ENCODE measurements at regions not wholly inside any gene's neighbourhood (a gene's known extent, or its start where the extent isn't known, plus 50 kb on each side); places are given as distances from the start of the nearest gene placed in this dataset.

DNA sequence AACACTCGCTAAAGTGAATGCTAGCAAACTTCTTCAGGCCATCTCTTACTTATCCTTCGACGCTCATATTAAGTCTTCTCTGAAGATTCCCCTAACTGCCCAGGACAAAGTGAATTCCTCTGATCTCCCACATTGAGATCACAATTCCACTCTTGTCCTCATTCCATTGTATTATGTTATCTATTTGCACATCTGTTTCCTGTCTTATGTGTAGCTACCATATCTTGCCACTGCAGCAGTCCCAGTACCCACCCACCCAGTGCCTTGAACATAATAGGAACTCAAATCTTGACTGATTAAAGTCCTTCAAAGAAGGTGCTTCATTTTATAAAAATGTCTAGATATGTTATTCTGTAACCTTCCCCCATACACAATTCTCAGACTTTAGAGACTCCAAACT, 702.3 kb downstream of the DIAPH3 start:
- Histone ChIP-seq H2BK15ac (ENCODE audit: low read depth, low read length) (no peak overlapping the region), H3T11ph (ENCODE audit: low read length) (no peak overlapping the region), H3K9ac (ENCODE audit: extremely low read depth, insufficient read length, low read length) (no peak overlapping the region), H2BK20ac (ENCODE audit: low read depth, low read length, poor library complexity, severe bottlenecking) (no peak overlapping the region), H3K27ac (ENCODE audit: insufficient read length, low read depth, low read length) (no peak overlapping the region), H3K79me2 (ENCODE audit: insufficient read depth, low read length) (no peaks in the 10 kb centered on the region), H4K5ac (ENCODE audit: insufficient read length, low read depth, low read length) (no peak overlapping the region), H3K14ac (ENCODE audit: insufficient read depth, low read length) (no peak overlapping the region), H3K4me2 (ENCODE audit: insufficient read depth, insufficient read length, low read length) (no peak overlapping the region), H3K18ac (ENCODE audit: insufficient read length, low read depth, low read length) (no peak overlapping the region), H4K8ac (replicated peaks; ENCODE audit: insufficient read length, low read depth, low read length) (no peak overlapping the region), H3K79me1 (ENCODE audit: insufficient read depth, low read depth, low read length, poor library complexity, severe bottlenecking) (no peaks in the 10 kb centered on the region), H2BK12ac (ENCODE audit: insufficient read length, low read depth, low read length) (no peak overlapping the region), H2BK120ac (ENCODE audit: low read depth, low read length, poor library complexity, severe bottlenecking) (no peak overlapping the region), H3K23ac (ENCODE audit: insufficient read length, low read depth, low read length) (no peak overlapping the region), H2AFZ (ENCODE audit: low read length) (no peak overlapping the region), H4K91ac (ENCODE audit: insufficient read length, low read depth, low read length) (no peak overlapping the region), H3K4me1 (ENCODE audit: insufficient read depth, low read length) (peaks cover 11% of the 10 kb centered on the region), H3K56ac (ENCODE audit: insufficient read length, low read depth, low read length) (no peak overlapping the region), H4K20me1 (ENCODE audit: control insufficient read depth, insufficient read depth, insufficient read length) (no peaks in the 10 kb centered on the region), H3K9me3 (ENCODE audit: control insufficient read depth, low read depth, low read length) (no peaks in the 10 kb centered on the region), H2BK5ac (ENCODE audit: insufficient read length, low read length) (no peak overlapping the region), H3K23me2 (ENCODE audit: insufficient read length, low read depth, low read length, poor library complexity, severe bottlenecking) (no peaks in the 10 kb centered on the region), H3K4ac (ENCODE audit: low read depth, low read length) (no peak overlapping the region), H2AK5ac (ENCODE audit: insufficient read length, low read length) (no peak overlapping the region), H3K27me3 (ENCODE audit: insufficient read depth, low read length) (no peaks in the 10 kb centered on the region)
- Mint-ChIP-seq H3K4me1 (peaks cover 36 to 46% of the 10 kb centered on the region in 2 experiments), H3K9me3 (no peaks in the 10 kb centered on the region; a peak in 1 of 5 replicates), H3K27ac (no peak overlapping the region), H3K27me3 (ENCODE audit: low read depth) (no peaks in the 10 kb centered on the region), H3K4me3 (no peak overlapping the region), H3K36me3 (ENCODE audit: insufficient read depth in 1 of 3, low read depth in 3 of 3) (peaks cover 0 to 8% (median 2%) of the 10 kb centered on the region in 3 experiments; a peak in 2 of 7 replicates)
- no peak for DNase-seq
- TF ChIP-seq, protein P1, sequence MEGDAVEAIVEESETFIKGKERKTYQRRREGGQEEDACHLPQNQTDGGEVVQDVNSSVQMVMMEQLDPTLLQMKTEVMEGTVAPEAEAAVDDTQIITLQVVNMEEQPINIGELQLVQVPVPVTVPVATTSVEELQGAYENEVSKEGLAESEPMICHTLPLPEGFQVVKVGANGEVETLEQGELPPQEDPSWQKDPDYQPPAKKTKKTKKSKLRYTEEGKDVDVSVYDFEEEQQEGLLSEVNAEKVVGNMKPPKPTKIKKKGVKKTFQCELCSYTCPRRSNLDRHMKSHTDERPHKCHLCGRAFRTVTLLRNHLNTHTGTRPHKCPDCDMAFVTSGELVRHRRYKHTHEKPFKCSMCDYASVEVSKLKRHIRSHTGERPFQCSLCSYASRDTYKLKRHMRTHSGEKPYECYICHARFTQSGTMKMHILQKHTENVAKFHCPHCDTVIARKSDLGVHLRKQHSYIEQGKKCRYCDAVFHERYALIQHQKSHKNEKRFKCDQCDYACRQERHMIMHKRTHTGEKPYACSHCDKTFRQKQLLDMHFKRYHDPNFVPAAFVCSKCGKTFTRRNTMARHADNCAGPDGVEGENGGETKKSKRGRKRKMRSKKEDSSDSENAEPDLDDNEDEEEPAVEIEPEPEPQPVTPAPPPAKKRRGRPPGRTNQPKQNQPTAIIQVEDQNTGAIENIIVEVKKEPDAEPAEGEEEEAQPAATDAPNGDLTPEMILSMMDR (conservative IDR thresholded peaks at IDR 0.05), result no peak
- WGBS (ENCODE audit: extremely low coverage, insufficient read length, low lambda C conversion rate), result no CpG with 5 or more reads among the region's 3 CpGs
